PFSK-1 (cell line): ENCODE measurements at regions not wholly inside any gene's neighbourhood (a gene's known extent, or its start where the extent isn't known, plus 50 kb on each side); places are given as distances from the start of the nearest gene placed in this dataset.

ENCODE experiments used
- FOXP2 ChIP-seq: optimal IDR thresholded peaks from 2 replicates; pipeline ENCODE3; 2011; ENCODE audit warnings: borderline replicate concordance, control low read depth, inconsistent platforms; ENCODE audit not compliant: insufficient read depth; ENCODE audit errors: extremely low read length, extremely low read depth
- POLR2AphosphoS5 ChIP-seq: IDR thresholded peaks from 2 replicates; pipeline ENCODE4 v1.6.1; 2012; ENCODE audit warnings: low read depth, mild to moderate bottlenecking, control low read depth, low read length, moderate library complexity
- SIN3A ChIP-seq: IDR thresholded peaks from 2 replicates; pipeline ENCODE4 v1.6.1; 2012; ENCODE audit warnings: mild to moderate bottlenecking, low read length, moderate library complexity, borderline replicate concordance; ENCODE audit not compliant: insufficient read depth
- TF ChIP-seq, protein P1 (sequence below), 2 experiments: IDR thresholded peaks; 2 replicates each; pipeline versions ENCODE4 v1.6.1 to v1.8.0; 2011 to 2012; ENCODE audit warnings: low read depth in 2 of 2, low read length in 2 of 2, control low read depth in 1 of 2, inconsistent platforms in 1 of 2, mild to moderate bottlenecking in 1 of 2, moderate library complexity in 1 of 2; ENCODE audit not compliant: insufficient read depth in 1 of 2

DNA sequence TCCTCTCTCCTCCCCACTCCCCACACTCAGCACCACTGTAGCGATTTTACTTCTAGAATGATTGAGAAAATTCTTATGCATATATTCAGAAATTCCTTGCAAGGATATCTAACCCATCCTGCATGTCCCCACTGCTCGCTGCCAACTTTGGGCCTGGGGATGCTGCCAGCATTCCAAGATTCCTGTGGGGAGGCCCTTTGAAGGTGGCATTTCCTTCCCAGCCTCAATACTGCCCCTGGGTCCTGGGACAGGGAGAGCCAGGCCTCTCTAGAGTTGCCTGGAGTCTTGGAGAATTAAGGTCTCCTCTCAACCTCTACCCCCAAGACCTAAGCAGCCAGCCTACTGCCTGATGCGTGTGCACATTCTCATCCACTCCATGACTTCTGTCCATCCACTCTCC, 303.5 kb downstream of the NEBL start:
- TF ChIP-seq POLR2AphosphoS5 = no peak
- TF ChIP-seq, protein P1, sequence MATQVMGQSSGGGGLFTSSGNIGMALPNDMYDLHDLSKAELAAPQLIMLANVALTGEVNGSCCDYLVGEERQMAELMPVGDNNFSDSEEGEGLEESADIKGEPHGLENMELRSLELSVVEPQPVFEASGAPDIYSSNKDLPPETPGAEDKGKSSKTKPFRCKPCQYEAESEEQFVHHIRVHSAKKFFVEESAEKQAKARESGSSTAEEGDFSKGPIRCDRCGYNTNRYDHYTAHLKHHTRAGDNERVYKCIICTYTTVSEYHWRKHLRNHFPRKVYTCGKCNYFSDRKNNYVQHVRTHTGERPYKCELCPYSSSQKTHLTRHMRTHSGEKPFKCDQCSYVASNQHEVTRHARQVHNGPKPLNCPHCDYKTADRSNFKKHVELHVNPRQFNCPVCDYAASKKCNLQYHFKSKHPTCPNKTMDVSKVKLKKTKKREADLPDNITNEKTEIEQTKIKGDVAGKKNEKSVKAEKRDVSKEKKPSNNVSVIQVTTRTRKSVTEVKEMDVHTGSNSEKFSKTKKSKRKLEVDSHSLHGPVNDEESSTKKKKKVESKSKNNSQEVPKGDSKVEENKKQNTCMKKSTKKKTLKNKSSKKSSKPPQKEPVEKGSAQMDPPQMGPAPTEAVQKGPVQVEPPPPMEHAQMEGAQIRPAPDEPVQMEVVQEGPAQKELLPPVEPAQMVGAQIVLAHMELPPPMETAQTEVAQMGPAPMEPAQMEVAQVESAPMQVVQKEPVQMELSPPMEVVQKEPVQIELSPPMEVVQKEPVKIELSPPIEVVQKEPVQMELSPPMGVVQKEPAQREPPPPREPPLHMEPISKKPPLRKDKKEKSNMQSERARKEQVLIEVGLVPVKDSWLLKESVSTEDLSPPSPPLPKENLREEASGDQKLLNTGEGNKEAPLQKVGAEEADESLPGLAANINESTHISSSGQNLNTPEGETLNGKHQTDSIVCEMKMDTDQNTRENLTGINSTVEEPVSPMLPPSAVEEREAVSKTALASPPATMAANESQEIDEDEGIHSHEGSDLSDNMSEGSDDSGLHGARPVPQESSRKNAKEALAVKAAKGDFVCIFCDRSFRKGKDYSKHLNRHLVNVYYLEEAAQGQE (IDR thresholded peaks at IDR 0.05; ENCODE audit: insufficient read depth in 1 of 2, low read depth in 2 of 2, low read length in 2 of 2) = no peak
- no peak for TF ChIP-seq SIN3A
- no peak for TF ChIP-seq FOXP2
